AG09309 (cell line): ENCODE measurements at regions not wholly inside any gene's neighbourhood (a gene's known extent, or its start where the extent isn't known, plus 50 kb on each side); places are given as distances from the start of the nearest gene placed in this dataset.

Source experiments
- DNase-seq: peaks from one replicate; pipeline ENCODE4 v3.0.0-alpha.2; 2010; ENCODE audit warnings: low read depth
- H3K4me3 ChIP-seq: 2 replicates; pipeline ENCODE4 v1.5.1; 2011; ENCODE audit warnings: mild to moderate bottlenecking, low read depth, low read length, moderate library complexity; ENCODE audit not compliant: control insufficient read depth
- CTCF ChIP-seq: IDR thresholded peaks from 2 replicates; pipeline ENCODE4 v1.5.1; 2011; ENCODE audit warnings: mild to moderate bottlenecking, low read depth, low read length, inconsistent platforms; ENCODE audit not compliant: insufficient read depth, control insufficient read depth; ENCODE audit errors: missing control alignments

GRCh38 chr2:225136552-225136951, 94.3 kb upstream of the DOCK10 start:
- DNase-seq, result no peak
- TF ChIP-seq CTCF, result no peak

GRCh38 chr2:225131898-225132297, 89.6 kb upstream of the DOCK10 start:
- TF ChIP-seq CTCF, result no peak
- no peak for DNase-seq
- H3K4me3 ChIP-seq, result no peak overlapping the region

More at GRCh38 chr2:225136552-225136951, 94.3 kb upstream of the DOCK10 start:
- H3K4me3 ChIP-seq, result no peak overlapping the region

GRCh38 chr2:225130093-225130492, 87.8 kb upstream of the DOCK10 start:
- DNase-seq, result no peak
- no peak for TF ChIP-seq CTCF
- no peak overlapping the region for H3K4me3 ChIP-seq

GRCh38 chr2:225124311-225125017, 82.2 kb upstream of the DOCK10 start:
- TF ChIP-seq CTCF, result no peak
- DNase-seq, result no peak
- H3K4me3 ChIP-seq, result no peak overlapping the region

GRCh38 chr2:225122583-225123486, 80.6 kb upstream of the DOCK10 start:
- no peak for DNase-seq
- H3K4me3 ChIP-seq, result no peak overlapping the region
- peak; percentile 57 for TF ChIP-seq CTCF

- no peak for DNase-seq
- no peak overlapping the region for H3K4me3 ChIP-seq
- no peak for TF ChIP-seq CTCF
Measured at GRCh38 chr2:225122007-225122406, 79.7 kb upstream of the DOCK10 start.
